ENCODE measurements at regions not wholly inside any gene's neighbourhood (a gene's known extent, or its start where the extent isn't known, plus 50 kb on each side); places are given as distances from the start of the nearest gene placed in this dataset.
A peak's percentile ranks its signal among the peaks of the same experiment; 100 is the strongest.

- no peak for DNase-seq
Measured at GRCh38 chr10:78927257-78927995, 141.3 kb upstream of the ZMIZ1 start.

DNA sequence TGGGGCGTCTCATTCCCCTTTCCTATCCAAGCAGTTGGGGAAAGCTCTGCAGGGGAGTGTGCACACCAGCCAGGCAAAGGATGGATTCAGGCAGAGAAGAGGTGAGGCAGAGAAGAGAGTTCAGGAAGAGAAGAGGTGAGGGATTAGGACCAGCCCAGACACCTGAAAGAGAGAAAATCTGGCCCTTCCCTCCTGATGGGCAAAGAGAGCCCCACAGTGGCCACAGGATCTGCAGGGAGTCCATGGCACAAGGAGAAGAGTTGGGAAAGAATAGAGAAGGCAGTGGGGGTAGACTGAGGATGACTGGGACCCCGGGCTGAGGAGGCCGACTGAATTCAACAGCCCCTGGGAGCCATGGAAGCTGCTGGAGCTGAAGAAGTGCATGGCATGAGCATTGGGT is 140.4 kb upstream of the ZMIZ1 start:
- DNase-seq = no peak

- DNase-seq = no peak
Measured at GRCh38 chr10:78929541-78929940, 139.2 kb upstream of the ZMIZ1 start.

- DNase-seq = peak in 1 of 14 donors; percentile 16
Measured at GRCh38 chr10:78931321-78932053, 137.3 kb upstream of the ZMIZ1 start.

GRCh38 chr10:78932054-78932386 is 136.7 kb upstream of the ZMIZ1 start:
- DNase-seq = no peak

DNA sequence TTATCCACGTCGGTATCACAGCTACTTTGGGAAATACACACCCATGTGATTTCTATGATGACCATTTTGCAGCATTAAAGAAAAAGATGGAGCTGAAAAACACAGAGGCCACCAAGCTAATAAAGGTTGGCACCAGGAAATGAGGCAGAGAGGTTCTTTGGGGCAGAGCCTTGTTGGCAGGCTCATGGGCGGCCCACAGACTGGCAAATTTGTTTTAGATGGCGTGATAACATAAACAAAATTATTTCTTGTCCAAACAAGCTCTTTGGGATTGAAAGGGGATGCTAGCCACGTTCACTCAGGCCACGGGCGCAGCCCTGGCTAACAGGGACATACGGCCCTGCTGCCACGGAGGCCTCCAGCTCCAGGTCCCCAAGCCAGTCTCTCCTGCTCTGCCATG is 135.9 kb upstream of the ZMIZ1 start:
- DNase-seq = no peak

GRCh38 chr10:78933828-78934531 is 134.8 kb upstream of the ZMIZ1 start:
- no peak for DNase-seq

DNA sequence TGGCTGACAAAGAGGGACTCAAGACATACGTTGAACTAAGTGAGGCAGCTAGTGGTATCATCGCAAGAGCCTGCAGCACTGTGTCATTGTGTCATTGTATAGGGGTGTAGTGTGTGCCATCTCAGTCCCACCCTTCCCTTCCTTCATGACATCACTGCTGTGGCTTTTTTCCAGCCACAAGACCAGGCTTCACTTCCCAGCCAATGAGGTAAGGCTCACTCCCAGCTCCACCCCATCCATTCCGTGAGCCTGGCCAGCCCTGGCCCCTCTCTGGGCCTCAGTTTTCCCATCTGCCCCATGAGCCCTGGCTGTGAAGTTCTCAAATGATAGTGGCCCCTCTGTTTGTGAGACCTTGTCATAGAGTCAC is 134.3 kb upstream of the ZMIZ1 start:
- no peak for DNase-seq

DNA sequence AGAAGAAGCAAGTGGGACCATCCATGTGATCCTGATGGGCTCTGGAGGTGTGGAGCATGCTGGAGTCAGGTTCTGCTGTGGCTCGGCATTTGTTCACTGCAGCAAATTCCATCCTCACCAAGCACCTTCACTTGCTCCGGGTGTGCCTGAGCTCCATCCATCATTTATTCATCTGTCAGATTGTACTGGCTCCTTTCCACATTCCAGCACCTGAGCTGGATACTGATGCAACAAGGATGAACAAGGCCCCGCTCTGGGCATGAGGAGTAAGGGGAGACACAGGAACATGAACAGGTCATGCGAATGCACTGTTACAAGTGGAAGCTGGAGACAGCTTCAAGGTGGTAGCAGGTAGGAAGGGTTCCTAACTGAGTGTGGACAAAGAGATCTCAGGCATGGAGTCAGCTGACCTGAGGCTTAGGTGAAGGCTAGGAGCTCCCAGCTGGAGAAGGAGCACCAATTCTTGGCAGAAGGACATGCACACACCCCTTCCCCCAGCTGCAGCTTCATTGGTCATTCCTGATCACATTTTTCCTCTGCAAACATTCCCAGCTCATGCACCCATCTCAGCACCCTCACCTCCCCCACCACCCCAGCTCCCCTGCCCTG is 133.7 kb upstream of the ZMIZ1 start:
- DNase-seq = no peak

DNA sequence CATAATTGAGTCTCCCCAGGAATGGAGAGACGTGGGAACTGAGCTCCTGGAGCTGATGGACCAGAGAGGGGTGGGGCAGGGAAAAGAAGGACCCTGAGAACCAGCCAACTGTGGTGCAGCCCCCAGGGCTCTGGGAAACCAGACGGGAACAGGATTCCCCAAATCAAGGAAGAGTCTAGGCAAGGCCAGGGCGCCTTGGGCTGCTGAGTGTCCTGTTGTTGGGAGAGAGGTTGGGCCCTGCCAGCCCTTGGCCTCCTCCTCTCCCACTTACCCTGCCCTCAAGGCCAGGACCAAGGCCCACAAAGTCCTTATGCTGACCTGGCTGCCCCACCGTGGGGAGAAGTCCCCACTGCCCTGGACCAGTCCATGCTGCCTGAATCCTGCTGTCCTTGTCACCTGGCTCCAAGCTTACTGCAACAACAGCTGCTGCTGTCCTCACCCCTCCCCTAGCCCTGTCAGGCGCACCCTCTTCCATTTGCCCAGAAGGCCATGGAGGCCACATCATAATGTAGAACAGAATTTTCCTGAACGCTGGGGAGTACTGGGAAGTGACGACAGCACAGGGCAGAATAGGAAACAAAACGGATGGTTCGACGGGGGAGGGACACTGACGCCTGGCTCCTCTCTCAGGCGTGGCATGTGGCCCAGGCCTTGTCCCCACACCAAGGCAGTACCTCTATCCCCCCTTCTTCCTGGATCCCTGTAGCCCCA is 132.9 kb upstream of the ZMIZ1 start:
- peak in 2 of 14 donors; percentile 10 to 67 for DNase-seq

DNA sequence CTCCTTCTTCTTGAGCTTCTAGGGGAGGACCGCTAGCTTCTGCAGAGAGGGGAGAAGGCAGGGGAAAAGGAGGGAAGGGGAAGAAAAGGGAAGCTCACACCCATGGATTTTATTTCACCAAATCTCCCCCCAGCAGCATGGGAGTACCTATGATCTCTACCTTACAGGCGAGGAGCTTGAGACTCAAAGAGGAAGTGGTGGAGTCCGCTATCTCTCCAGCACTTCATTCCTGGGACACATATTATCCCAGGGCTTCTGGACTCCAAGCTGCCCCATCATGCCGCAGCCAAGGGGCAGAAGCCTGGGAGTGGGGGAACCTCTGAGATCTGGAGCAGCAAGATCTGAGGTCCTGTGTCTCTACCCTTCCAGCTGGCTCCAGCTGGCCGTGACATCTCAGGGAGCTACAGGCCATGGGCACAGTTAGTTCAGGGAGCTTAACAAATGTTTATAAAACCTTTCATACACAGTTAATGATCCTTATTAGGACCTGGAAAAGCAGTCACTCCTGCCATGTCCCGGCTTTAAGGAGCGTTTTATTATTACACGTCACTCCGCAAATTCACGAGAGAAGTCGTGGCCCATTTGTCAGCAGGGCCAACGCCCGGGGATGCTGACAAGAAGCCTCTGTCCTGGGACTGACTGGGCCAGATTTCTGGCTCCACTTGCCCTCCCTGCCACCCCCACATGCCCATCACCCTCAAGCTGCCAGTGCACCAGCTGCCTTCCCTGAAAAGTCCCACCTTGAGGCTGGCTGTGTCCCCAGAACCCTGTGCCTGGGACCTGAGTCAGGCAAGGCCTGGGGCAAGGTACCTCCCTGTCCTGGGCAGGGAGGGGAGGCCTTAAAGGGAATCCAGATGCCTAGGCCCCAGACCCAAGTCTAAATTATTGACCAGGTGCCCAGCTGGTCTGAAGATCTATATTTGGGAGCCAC is 132.1 kb upstream of the ZMIZ1 start:
- no peak for DNase-seq

- no peak for DNase-seq
Measured at GRCh38 chr10:78937393-78937792, 131.4 kb upstream of the ZMIZ1 start.

DNA sequence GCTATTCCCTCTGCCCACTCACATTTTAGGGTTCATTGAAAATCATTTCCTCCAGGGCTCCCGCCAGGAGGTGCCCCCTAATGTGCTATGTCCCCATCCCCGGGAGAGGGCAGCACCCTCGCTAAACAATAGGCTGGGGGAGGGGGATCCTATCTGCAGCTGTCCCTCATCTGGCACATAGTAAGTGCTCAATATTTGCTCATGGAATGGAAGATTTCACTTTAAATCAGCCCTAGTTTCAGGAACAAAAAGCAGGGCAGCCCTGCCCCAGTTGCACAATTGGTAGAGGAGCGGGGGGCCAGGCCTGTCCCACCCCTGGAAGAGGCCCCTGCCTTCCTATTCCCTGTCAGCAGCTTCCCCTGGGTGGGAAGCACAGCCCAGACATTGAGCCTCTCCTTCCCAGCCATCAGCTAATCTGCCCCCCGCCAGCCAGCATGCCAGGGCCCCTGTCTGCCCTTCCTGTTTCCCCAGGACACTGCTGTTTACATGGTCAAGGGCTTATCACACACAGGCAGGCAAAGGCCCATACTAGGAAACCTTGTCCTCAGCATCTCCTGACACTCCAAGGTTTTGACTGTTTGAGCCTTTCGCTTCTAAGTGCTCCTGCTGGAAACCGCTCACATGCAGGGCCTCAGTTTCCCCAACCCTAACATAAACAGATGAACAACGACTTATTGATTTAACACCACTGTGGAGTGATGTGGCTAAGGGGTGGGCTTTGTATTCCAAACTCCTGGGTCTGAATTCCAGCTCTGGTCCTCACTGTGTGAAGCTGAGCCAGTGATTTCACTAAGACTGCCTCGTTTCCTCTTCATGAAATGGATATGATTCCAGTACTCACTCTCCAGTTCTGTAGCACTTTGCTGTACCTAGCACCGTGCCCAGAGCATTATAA is 130.7 kb upstream of the ZMIZ1 start:
- no peak for DNase-seq

- no peak for DNase-seq
Measured at GRCh38 chr10:78938695-78939672, 129.8 kb upstream of the ZMIZ1 start.

GRCh38 chr10:78942091-78942501 is 126.7 kb upstream of the ZMIZ1 start:
- no peak for DNase-seq

DNA sequence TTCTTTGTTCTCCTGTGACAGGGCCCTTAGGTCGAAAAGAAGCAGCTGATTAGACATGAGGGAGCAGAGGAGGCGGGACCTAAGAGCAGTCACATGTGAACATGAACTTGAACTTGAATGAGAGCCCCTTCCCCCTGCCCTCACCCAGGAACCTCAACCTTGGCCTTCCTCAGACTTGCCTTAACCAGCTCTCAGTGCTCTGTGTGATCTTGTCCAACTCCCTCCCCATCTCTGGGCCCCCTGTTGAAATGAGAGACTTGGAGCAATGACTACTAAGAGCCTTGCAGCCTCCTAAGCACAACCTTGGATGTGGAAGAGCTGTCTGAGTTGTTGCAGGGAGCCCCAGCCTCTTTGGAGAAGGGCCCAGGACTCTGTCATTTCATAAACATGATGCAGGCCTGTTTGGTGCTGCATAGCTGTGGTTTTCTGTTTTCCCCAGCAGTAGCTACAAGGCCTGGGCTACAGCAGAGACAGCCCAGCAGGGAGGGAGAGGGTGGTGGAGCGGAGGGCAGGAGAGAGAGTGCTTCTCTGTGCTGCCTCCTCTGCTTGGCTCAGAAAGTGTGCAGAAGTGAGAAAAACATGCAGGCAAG is 123.9 kb upstream of the ZMIZ1 start:
- peak in 1 of 14 donors; percentile 43 for DNase-seq

DNA sequence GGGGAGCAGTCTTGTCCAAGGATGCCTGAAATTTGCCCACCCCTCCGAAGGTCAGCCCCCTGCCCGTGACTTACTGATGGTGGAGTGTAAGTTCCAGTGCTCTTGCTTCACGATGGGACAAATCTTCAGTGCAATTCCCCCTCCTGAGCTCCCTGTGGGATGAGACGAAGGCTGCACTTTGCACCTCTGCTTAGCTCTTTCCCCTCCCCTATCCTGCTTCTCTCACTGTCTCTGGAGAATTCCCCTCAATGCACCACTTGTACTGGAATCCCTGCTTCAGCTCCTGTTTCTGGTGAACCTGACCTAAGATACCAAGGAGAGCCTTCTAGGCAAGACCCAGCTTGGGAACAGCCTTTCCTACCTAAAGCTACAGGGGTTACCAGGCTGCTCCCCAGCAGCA is 122.9 kb upstream of the ZMIZ1 start:
- no peak for DNase-seq

- DNase-seq = no peak
Measured at GRCh38 chr10:78947226-78947625, 121.5 kb upstream of the ZMIZ1 start.

- DNase-seq = no peak
Measured at GRCh38 chr10:78947733-78948132, 121.0 kb upstream of the ZMIZ1 start.
